ENCODE measurements at regions not wholly inside any gene's neighbourhood (a gene's known extent, or its start where the extent isn't known, plus 50 kb on each side); places are given as distances from the start of the nearest gene placed in this dataset.
"Not testable (repeated sequence)": the region's sequence is repeated elsewhere in the genome, so short reads cannot be mapped to it uniquely, and the experiment has no call there.

DNA sequence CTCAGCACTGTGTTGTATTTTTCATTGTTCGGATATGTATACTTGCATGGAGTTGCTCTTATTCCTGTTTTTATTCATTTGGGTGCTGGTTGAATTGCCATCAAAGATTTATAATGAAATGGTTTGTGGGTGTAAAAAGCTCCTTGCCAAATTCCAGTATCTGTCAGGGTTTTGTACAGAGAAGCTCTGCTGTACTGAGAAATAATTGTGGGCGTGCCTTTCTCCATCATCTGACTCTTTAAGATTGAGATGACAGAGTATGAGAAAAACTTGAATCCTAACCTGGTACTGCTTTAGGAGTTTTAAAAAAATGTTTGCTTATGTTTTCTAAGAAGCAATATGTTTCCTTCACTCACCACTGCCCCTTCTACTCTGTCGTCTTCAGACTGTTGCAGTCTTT lies 58.7 kb upstream of the GARIN1A start:
- TF ChIP-seq, protein P1, sequence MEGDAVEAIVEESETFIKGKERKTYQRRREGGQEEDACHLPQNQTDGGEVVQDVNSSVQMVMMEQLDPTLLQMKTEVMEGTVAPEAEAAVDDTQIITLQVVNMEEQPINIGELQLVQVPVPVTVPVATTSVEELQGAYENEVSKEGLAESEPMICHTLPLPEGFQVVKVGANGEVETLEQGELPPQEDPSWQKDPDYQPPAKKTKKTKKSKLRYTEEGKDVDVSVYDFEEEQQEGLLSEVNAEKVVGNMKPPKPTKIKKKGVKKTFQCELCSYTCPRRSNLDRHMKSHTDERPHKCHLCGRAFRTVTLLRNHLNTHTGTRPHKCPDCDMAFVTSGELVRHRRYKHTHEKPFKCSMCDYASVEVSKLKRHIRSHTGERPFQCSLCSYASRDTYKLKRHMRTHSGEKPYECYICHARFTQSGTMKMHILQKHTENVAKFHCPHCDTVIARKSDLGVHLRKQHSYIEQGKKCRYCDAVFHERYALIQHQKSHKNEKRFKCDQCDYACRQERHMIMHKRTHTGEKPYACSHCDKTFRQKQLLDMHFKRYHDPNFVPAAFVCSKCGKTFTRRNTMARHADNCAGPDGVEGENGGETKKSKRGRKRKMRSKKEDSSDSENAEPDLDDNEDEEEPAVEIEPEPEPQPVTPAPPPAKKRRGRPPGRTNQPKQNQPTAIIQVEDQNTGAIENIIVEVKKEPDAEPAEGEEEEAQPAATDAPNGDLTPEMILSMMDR (IDR thresholded peaks at IDR 0.05): not testable (repeated sequence)
- TF ChIP-seq POLR2AphosphoS5 (IDR thresholded peaks at IDR 0.05); POLR2A (IDR thresholded peaks at IDR 0.05); EP300 (IDR thresholded peaks at IDR 0.05; ENCODE audit: low read depth): not testable (repeated sequence)

Data from transverse colon (tissue), 4 donors.